H9 (cell line): ENCODE measurements at regions not wholly inside any gene's neighbourhood (a gene's known extent, or its start where the extent isn't known, plus 50 kb on each side); places are given as distances from the start of the nearest gene placed in this dataset.

Source experiments
- DNase-seq: peaks from one replicate; pipeline ENCODE4 v3.0.0-alpha.2; 2017
- H2AFZ ChIP-seq: one replicate; pipeline ENCODE4 v1.6.1; 2013; ENCODE audit warnings: mild to moderate bottlenecking, low read length, control low read depth, moderate library complexity
- H2AK5ac ChIP-seq: 2 replicates; pipeline ENCODE4 v1.6.1; 2013; ENCODE audit warnings: low read length, control low read depth, mixed read lengths; ENCODE audit not compliant: insufficient read length
- H2BK120ac ChIP-seq: one replicate; pipeline ENCODE4 v1.6.1; 2013; ENCODE audit warnings: low read depth, mild to moderate bottlenecking, low read length, control low read depth, inconsistent platforms; ENCODE audit not compliant: poor library complexity, severe bottlenecking
- H2BK12ac ChIP-seq: 2 replicates; pipeline ENCODE4 v1.6.1; 2013; ENCODE audit warnings: low read length, control low read depth, mixed read lengths, low read depth; ENCODE audit not compliant: insufficient read length
- H2BK15ac ChIP-seq: 2 replicates; pipeline ENCODE4 v1.6.1; 2013; ENCODE audit warnings: low read depth, low read length, control low read depth
- H2BK20ac ChIP-seq: one replicate; pipeline ENCODE4 v1.6.1; 2013; ENCODE audit warnings: low read depth, mild to moderate bottlenecking, low read length, control low read depth, inconsistent platforms; ENCODE audit not compliant: poor library complexity, severe bottlenecking
- H2BK5ac ChIP-seq: 2 replicates; pipeline ENCODE4 v1.6.1; 2013; ENCODE audit warnings: low read length, control low read depth, mixed read lengths; ENCODE audit not compliant: insufficient read length
- H3K14ac ChIP-seq: 2 replicates; pipeline ENCODE4 v1.6.1; 2013; ENCODE audit warnings: low read length, control low read depth; ENCODE audit not compliant: insufficient read depth
- H3K18ac ChIP-seq: 2 replicates; pipeline ENCODE4 v1.6.1; 2013; ENCODE audit warnings: low read depth, mild to moderate bottlenecking, mixed read lengths, low read length, control low read depth; ENCODE audit not compliant: insufficient read length
- H3K23ac ChIP-seq: 2 replicates; pipeline ENCODE4 v1.6.1; 2013; ENCODE audit warnings: low read length, control low read depth, mixed read lengths, low read depth; ENCODE audit not compliant: insufficient read length
- H3K23me2 ChIP-seq: 2 replicates; pipeline ENCODE4 v1.6.1; 2013; ENCODE audit warnings: low read depth, mild to moderate bottlenecking, mixed read lengths, low read length, control low read depth; ENCODE audit not compliant: insufficient read length, poor library complexity, severe bottlenecking
- H3K27ac ChIP-seq: 2 replicates; pipeline ENCODE4 v1.5.1; 2013; ENCODE audit warnings: low read length, control low read depth, mixed read lengths, low read depth; ENCODE audit not compliant: insufficient read length
- H3K27me3 ChIP-seq: 2 replicates; pipeline ENCODE4 v1.6.1; 2013; ENCODE audit warnings: low read length, control low read depth, inconsistent platforms; ENCODE audit not compliant: insufficient read depth
- H3K4ac ChIP-seq: 2 replicates; pipeline ENCODE4 v1.6.1; 2013; ENCODE audit warnings: low read depth, mild to moderate bottlenecking, control low read depth, inconsistent platforms, low read length, moderate library complexity
- H3K4me1 ChIP-seq: 2 replicates; pipeline ENCODE4 v1.6.1; 2013; ENCODE audit warnings: low read length, control low read depth, inconsistent platforms; ENCODE audit not compliant: insufficient read depth
- H3K4me2 ChIP-seq: 2 replicates; pipeline ENCODE4 v1.6.1; 2013; ENCODE audit warnings: low read length, control low read depth, mixed read lengths; ENCODE audit not compliant: insufficient read length, insufficient read depth
- H3K56ac ChIP-seq: 2 replicates; pipeline ENCODE4 v1.6.1; 2013; ENCODE audit warnings: low read depth, mild to moderate bottlenecking, mixed read lengths, low read length, control low read depth; ENCODE audit not compliant: insufficient read length
- H3K79me1 ChIP-seq: 2 replicates; pipeline ENCODE4 v1.6.1; 2013; ENCODE audit warnings: low read depth, mild to moderate bottlenecking, moderate library complexity, low read length, control low read depth, inconsistent platforms; ENCODE audit not compliant: insufficient read depth, poor library complexity, severe bottlenecking
- H3K79me2 ChIP-seq: 2 replicates; pipeline ENCODE4 v1.6.1; 2013; ENCODE audit warnings: low read length, control low read depth, inconsistent platforms; ENCODE audit not compliant: insufficient read depth
- H3K9ac ChIP-seq: 2 replicates; pipeline ENCODE4 v1.6.1; 2013; ENCODE audit warnings: low read length, control low read depth, mixed read lengths; ENCODE audit not compliant: insufficient read length; ENCODE audit errors: extremely low read depth
- H3K9me3 ChIP-seq: one replicate; pipeline ENCODE4 v1.6.1; 2013; ENCODE audit warnings: low read depth, low read length, inconsistent platforms; ENCODE audit not compliant: control insufficient read depth
- H3T11ph ChIP-seq: one replicate; pipeline ENCODE4 v1.6.1; 2013; ENCODE audit warnings: mild to moderate bottlenecking, low read length, control low read depth, inconsistent platforms
- H4K20me1 ChIP-seq: one replicate; pipeline ENCODE4 v1.6.1; 2013; ENCODE audit not compliant: control insufficient read depth, insufficient read length, insufficient read depth
- H4K5ac ChIP-seq: 2 replicates; pipeline ENCODE4 v1.6.1; 2013; ENCODE audit warnings: low read depth, mild to moderate bottlenecking, mixed read lengths, low read length, control low read depth; ENCODE audit not compliant: insufficient read length
- H4K8ac ChIP-seq: replicated peaks from 2 replicates; pipeline ENCODE4 v1.6.1; 2013; ENCODE audit warnings: low read length, control low read depth, mixed read lengths, low read depth; ENCODE audit not compliant: insufficient read length
- H4K91ac ChIP-seq: 2 replicates; pipeline ENCODE4 v1.6.1; 2013; ENCODE audit warnings: low read depth, mild to moderate bottlenecking, moderate library complexity, mixed read lengths, low read length, control low read depth; ENCODE audit not compliant: insufficient read length
- H3K27ac Mint-ChIP-seq, 3 experiments: 2 replicates in 2 of 3; 3 replicates in 1 of 3; pipeline ENCODE4 v1.8.0; 2020 to 2021; ENCODE audit warnings: mixed read lengths in 3 of 3, mild to moderate bottlenecking in 1 of 3, moderate library complexity in 1 of 3
- H3K27me3 Mint-ChIP-seq: 2 replicates; pipeline ENCODE4 v1.8.0; 2021; ENCODE audit warnings: low read depth, mild to moderate bottlenecking, moderate library complexity, mixed read lengths
- H3K36me3 Mint-ChIP-seq, 3 experiments: 2 replicates in 2 of 3; 3 replicates in 1 of 3; pipeline ENCODE4 v1.8.0; 2020 to 2021; ENCODE audit warnings: low read depth in 3 of 3, mixed read lengths in 3 of 3; ENCODE audit not compliant: insufficient read depth in 1 of 3
- H3K4me1 Mint-ChIP-seq, 2 experiments: 2 replicates each; pipeline ENCODE4 v1.8.0; 2020; ENCODE audit warnings: mixed read lengths in 2 of 2
- H3K4me3 Mint-ChIP-seq, 2 experiments: 2 replicates in 1 of 2; 3 replicates in 1 of 2; pipeline ENCODE4 v1.8.0; 2020 to 2021; ENCODE audit warnings: mild to moderate bottlenecking in 2 of 2, mixed read lengths in 2 of 2, moderate library complexity in 1 of 2
- H3K9me3 Mint-ChIP-seq, 2 experiments: 2 replicates in 1 of 2; 3 replicates in 1 of 2; pipeline ENCODE4 v1.8.0; 2020; ENCODE audit warnings: mild to moderate bottlenecking in 2 of 2, mixed read lengths in 2 of 2, moderate library complexity in 1 of 2
- WGBS: extraction: QIAGEN DNeasy Blood & Tissue Kit; methylation state at CpG from one replicate; pipeline ENCODE4 v1.1.7; 2013; ENCODE audit warnings: missing lambda C conversion rate, low lambda C conversion rate, mixed read lengths; ENCODE audit not compliant: insufficient read length; ENCODE audit errors: extremely low coverage; 5-methylcytosine and 5-hydroxymethylcytosine counted together
- TF ChIP-seq, protein P1 (sequence below): fragments of 200-600 bp; sonication (generic); conservative IDR thresholded peaks from 3 replicates; pipeline ENCODE4 v1.8.0; 2021; ENCODE audit warnings: antibody characterized with exemption, mild to moderate bottlenecking

DNA sequence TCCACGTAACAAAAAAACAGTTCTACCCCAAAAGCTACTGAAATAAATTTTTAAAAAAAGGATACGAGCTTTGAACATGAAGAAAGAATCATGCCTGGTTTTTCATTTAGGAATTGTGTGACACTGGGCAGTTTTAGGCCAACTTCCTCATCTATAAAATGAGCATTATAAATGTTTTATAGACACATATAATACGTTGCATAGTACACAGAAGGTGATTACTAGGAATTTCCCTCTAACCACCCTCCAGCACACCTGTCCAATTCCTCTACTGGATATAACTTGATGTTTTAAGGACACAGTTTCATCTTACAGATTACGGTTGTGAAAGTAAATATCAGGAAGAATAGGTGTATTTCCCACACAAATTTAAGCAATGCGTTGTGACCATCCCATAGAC lies 85.5 kb upstream of the IQCM start:
- Mint-ChIP-seq H3K9me3 (no peaks in the 10 kb centered on the region), H3K27ac (no peak overlapping the region), H3K4me3 (no peak overlapping the region), H3K4me1 (no peaks in the 10 kb centered on the region), H3K27me3 (no peaks in the 10 kb centered on the region), H3K36me3 (no peaks in the 10 kb centered on the region)
- Histone ChIP-seq H3K79me2 (no peaks in the 10 kb centered on the region), H3K23me2 (no peaks in the 10 kb centered on the region), H3K4me2 (no peak overlapping the region), H3K4ac (no peak overlapping the region), H2BK15ac (no peak overlapping the region), H3K14ac (no peak overlapping the region), H3K23ac (no peak overlapping the region), H3K27ac (no peak overlapping the region), H4K8ac (no peak overlapping the region), H2BK20ac (no peak overlapping the region), H4K91ac (no peak overlapping the region), H2BK5ac (no peak overlapping the region), H2AK5ac (no peak overlapping the region), H2BK12ac (no peak overlapping the region), H3K9ac (no peak overlapping the region), H3K56ac (no peak overlapping the region), H4K5ac (no peak overlapping the region), H3K4me1 (no peaks in the 10 kb centered on the region), H2BK120ac (no peak overlapping the region), H3K18ac (no peak overlapping the region), H3K27me3 (no peaks in the 10 kb centered on the region), H3K79me1 (no peaks in the 10 kb centered on the region), H2AFZ (no peak overlapping the region), H3K9me3 (no peaks in the 10 kb centered on the region), H4K20me1 (no peaks in the 10 kb centered on the region), H3T11ph (no peak overlapping the region)
- no peak for DNase-seq
- WGBS: no CpG with 5 or more reads among the region's 5 CpGs
- TF ChIP-seq, protein P1, sequence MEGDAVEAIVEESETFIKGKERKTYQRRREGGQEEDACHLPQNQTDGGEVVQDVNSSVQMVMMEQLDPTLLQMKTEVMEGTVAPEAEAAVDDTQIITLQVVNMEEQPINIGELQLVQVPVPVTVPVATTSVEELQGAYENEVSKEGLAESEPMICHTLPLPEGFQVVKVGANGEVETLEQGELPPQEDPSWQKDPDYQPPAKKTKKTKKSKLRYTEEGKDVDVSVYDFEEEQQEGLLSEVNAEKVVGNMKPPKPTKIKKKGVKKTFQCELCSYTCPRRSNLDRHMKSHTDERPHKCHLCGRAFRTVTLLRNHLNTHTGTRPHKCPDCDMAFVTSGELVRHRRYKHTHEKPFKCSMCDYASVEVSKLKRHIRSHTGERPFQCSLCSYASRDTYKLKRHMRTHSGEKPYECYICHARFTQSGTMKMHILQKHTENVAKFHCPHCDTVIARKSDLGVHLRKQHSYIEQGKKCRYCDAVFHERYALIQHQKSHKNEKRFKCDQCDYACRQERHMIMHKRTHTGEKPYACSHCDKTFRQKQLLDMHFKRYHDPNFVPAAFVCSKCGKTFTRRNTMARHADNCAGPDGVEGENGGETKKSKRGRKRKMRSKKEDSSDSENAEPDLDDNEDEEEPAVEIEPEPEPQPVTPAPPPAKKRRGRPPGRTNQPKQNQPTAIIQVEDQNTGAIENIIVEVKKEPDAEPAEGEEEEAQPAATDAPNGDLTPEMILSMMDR: no peak
